ENCODE measurements at regions not wholly inside any gene's neighbourhood (a gene's known extent, or its start where the extent isn't known, plus 50 kb on each side); places are given as distances from the start of the nearest gene placed in this dataset.
"Not testable (repeated sequence)": the region's sequence is repeated elsewhere in the genome, so short reads cannot be mapped to it uniquely, and the experiment has no call there.

DNA sequence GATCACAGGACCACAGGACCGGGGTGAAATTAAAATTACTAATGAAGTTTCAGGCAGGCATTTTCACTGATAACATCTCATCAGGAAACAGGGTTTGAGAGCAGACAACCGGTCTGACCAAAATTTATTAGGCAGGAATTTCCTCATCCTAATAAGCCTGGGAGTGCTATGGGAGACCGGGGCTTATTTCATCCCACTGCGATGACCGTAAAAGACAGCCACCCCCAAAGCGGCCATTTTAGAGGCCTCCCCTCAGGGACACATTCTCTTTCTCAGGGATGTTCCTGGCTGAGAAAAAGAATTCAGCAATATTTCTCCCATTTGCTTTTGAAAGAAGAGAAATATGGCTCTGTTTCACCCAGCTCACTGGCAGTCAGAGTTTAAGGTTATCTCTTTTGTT, 197.2 kb upstream of the MYLIP start:
- TF ChIP-seq, protein P1, sequence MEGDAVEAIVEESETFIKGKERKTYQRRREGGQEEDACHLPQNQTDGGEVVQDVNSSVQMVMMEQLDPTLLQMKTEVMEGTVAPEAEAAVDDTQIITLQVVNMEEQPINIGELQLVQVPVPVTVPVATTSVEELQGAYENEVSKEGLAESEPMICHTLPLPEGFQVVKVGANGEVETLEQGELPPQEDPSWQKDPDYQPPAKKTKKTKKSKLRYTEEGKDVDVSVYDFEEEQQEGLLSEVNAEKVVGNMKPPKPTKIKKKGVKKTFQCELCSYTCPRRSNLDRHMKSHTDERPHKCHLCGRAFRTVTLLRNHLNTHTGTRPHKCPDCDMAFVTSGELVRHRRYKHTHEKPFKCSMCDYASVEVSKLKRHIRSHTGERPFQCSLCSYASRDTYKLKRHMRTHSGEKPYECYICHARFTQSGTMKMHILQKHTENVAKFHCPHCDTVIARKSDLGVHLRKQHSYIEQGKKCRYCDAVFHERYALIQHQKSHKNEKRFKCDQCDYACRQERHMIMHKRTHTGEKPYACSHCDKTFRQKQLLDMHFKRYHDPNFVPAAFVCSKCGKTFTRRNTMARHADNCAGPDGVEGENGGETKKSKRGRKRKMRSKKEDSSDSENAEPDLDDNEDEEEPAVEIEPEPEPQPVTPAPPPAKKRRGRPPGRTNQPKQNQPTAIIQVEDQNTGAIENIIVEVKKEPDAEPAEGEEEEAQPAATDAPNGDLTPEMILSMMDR (IDR thresholded peaks at IDR 0.05): not testable (repeated sequence)
- TF ChIP-seq POLR2A (IDR thresholded peaks at IDR 0.05): not testable (repeated sequence)

All from uterus (tissue), 2 donors.